ENCODE measurements at regions not wholly inside any gene's neighbourhood (a gene's known extent, or its start where the extent isn't known, plus 50 kb on each side); places are given as distances from the start of the nearest gene placed in this dataset.
A peak's percentile ranks its signal among the peaks of the same experiment; 100 is the strongest.

DNA sequence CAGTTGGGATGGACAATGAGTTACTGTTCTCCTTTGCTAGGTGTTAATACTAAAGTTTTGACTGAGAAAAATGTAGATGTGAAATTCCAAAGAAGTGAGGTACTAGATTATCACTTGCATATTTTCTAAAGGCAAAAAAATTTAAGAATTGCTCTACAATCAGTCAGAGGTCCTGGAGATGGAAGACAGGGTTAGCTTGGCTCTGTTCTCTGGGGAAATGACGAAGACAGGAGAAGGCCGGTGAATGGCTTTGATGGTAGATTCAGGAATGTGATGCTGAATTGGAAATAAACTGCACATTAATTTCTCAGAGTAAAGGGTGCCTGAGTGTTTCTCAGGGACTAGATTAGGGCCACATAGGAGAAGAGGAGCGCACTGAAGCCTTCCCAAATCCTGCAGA is 214.0 kb upstream of the LEF1 start:
- no peak overlapping the region for H3K27ac ChIP-seq
- H3K4me3 ChIP-seq, result no peak overlapping the region
- no peaks in the 10 kb centered on the region for H4K20me1 ChIP-seq
- no peak for TF ChIP-seq Cebpa-rat (IDR thresholded peaks at IDR 0.05)
- H3K27me3 ChIP-seq, result no peaks in the 10 kb centered on the region
- peak overlapping the region; percentile 69 for H3K4me2 ChIP-seq
- peaks cover 38% of the 10 kb centered on the region for H3K4me1 ChIP-seq
- no peaks in the 10 kb centered on the region for H3K36me3 ChIP-seq
- H3K9me3 ChIP-seq, result no peaks in the 10 kb centered on the region
- H3K9ac ChIP-seq, result no peak overlapping the region

DNA sequence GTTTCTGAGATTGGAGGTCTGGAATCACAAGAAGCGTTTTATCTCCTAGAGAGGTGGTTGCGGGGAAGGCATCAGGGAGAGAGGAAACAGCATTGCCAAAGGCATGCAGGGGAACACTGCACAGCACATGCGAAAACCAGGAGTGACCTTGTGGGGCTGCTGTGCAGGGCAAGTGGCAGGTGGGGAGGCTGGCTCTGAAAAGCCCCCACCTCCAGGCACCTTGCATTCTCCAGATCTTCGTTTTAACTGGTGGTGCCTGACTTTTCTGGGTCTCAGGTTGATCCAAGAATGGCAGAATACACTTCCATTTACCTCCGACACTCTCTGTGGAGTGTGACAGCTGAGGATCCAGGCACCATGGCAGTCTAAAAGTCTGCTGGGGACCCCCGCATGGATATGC is 209.4 kb upstream of the LEF1 start:
- no peaks in the 10 kb centered on the region for H3K9me3 ChIP-seq
- H3K27ac ChIP-seq, result no peak overlapping the region
- H3K4me1 ChIP-seq, result peaks cover 35% of the 10 kb centered on the region
- H3K4me3 ChIP-seq, result no peak overlapping the region
- no peak for TF ChIP-seq Cebpa-rat (IDR thresholded peaks at IDR 0.05)
- H3K9ac ChIP-seq, result no peak overlapping the region
- H3K27me3 ChIP-seq, result no peaks in the 10 kb centered on the region
- no peaks in the 10 kb centered on the region for H4K20me1 ChIP-seq
- H3K36me3 ChIP-seq, result no peaks in the 10 kb centered on the region
- no peak overlapping the region for H3K4me2 ChIP-seq

DNA sequence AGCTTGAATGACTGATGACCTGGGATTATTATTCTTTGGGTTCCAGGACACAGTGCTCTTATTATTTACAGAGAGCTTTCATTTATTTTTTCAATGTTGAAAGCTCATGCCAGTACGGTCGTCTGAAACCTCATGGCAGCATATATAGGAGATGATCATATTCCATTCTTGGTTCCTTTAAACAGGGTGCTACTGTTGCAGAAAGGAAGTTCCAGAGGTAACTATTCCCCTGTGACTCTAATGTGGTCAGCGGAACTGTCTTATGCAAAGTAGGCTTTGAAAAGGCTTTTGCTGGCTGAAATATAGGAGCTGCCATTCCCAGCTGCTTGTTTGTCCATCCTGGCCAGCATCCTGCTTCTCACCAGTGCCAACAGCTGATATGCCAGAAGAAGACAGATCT is 208.3 kb upstream of the LEF1 start:
- H3K36me3 ChIP-seq, result no peaks in the 10 kb centered on the region
- H3K9me3 ChIP-seq, result no peaks in the 10 kb centered on the region
- H3K4me2 ChIP-seq, result peak overlapping the region; percentile 74

DNA sequence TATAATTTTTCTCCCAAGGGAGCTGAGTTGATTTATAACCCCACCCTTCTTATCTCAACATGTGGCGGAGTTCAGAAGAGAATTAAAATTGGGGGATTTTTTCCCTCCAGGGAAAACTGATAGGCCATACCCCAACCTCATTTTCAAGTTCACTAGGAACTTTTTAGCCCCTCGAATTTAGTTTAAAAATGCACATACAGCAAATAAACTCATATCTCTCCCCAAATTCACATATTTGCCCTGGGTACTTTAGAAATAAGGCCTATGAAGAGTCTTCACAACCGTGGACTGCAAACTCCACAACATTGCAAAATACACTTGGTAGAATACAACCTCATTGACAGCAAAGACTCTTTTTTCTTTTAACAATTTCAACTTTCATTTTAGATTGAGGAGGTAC is 206.7 kb upstream of the LEF1 start:
- Histone ChIP-seq H3K9me3 (no peaks in the 10 kb centered on the region), H3K4me3 (no peak overlapping the region)
- no peak for TF ChIP-seq Cebpa-rat (IDR thresholded peaks at IDR 0.05)

More for the DNA sequence above, 208.3 kb upstream of the LEF1 start:
- Histone ChIP-seq H4K20me1 (no peaks in the 10 kb centered on the region), H3K4me1 (peaks cover 31% of the 10 kb centered on the region), H3K27me3 (no peaks in the 10 kb centered on the region), H3K27ac (no peak overlapping the region), H3K9ac (no peak overlapping the region; the same call in 1 of the 2 replicates), H3K4me3 (no peak overlapping the region)
- no peak for TF ChIP-seq Cebpa-rat (IDR thresholded peaks at IDR 0.05)

DNA sequence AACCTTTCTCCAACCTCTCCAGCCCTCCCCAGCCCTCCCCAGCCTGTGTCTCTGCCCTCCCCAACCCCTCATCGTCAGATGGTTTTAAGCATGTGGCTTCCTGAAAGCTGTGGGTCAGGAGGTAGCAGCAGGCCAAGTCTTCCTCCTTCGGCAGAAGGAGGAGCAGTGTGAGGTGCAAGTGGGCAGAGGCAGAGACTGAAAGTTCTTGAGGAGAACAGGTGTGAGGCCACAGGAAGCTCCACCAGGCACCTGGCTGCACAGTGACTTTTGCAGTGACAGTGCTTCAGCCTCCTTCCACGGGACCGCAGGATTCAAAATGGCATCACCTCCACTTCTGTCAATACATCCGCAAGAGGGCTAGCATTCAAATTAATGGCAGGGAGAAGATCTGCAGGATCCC is 203.9 kb upstream of the LEF1 start:
- no peak overlapping the region for H3K4me3 ChIP-seq
- H4K20me1 ChIP-seq, result no peaks in the 10 kb centered on the region
- no peak overlapping the region for H3K27ac ChIP-seq
- no peak overlapping the region for H3K4me2 ChIP-seq
- H3K36me3 ChIP-seq, result no peaks in the 10 kb centered on the region
- H3K4me1 ChIP-seq, result peaks cover 28% of the 10 kb centered on the region
- no peaks in the 10 kb centered on the region for H3K9me3 ChIP-seq
- H3K27me3 ChIP-seq, result no peaks in the 10 kb centered on the region
- no peak overlapping the region for H3K9ac ChIP-seq
- TF ChIP-seq Cebpa-rat (IDR thresholded peaks at IDR 0.05), result no peak

More for the DNA sequence above, 206.7 kb upstream of the LEF1 start:
- H3K36me3 ChIP-seq, result no peaks in the 10 kb centered on the region
- no peaks in the 10 kb centered on the region for H4K20me1 ChIP-seq
- no peak overlapping the region for H3K4me2 ChIP-seq
- H3K9ac ChIP-seq, result no peak overlapping the region
- no peaks in the 10 kb centered on the region for H3K27me3 ChIP-seq
- peaks cover 28% of the 10 kb centered on the region for H3K4me1 ChIP-seq
- H3K27ac ChIP-seq, result no peak overlapping the region

DNA sequence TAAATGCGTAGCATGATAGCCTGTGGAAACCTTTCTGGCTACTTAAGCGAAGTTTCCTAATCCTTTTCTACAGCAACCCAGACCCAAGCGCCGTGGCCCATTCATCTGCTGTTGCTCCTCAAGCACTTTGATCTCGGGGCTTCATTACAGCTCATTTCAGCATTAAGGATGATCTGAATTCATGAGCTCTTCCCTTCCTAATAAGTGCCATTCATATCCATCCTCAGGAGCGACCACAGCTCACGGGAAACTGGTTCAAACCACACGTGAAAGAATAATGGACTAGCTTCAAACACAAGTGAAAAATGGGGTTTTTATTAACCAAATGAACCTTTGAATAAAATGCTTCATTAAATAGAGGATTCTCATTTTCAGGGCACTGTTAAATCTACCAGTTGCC is 202.6 kb upstream of the LEF1 start:
- no peaks in the 10 kb centered on the region for H3K27me3 ChIP-seq
- no peak overlapping the region for H3K4me2 ChIP-seq
- H3K9ac ChIP-seq, result no peak overlapping the region
- no peak for TF ChIP-seq Cebpa-rat (IDR thresholded peaks at IDR 0.05)
- no peaks in the 10 kb centered on the region for H3K9me3 ChIP-seq
- H3K36me3 ChIP-seq, result no peaks in the 10 kb centered on the region
- H3K4me1 ChIP-seq, result peaks cover 15% of the 10 kb centered on the region
- H3K4me3 ChIP-seq, result no peak overlapping the region
- no peaks in the 10 kb centered on the region for H4K20me1 ChIP-seq
- H3K27ac ChIP-seq, result no peak overlapping the region

DNA sequence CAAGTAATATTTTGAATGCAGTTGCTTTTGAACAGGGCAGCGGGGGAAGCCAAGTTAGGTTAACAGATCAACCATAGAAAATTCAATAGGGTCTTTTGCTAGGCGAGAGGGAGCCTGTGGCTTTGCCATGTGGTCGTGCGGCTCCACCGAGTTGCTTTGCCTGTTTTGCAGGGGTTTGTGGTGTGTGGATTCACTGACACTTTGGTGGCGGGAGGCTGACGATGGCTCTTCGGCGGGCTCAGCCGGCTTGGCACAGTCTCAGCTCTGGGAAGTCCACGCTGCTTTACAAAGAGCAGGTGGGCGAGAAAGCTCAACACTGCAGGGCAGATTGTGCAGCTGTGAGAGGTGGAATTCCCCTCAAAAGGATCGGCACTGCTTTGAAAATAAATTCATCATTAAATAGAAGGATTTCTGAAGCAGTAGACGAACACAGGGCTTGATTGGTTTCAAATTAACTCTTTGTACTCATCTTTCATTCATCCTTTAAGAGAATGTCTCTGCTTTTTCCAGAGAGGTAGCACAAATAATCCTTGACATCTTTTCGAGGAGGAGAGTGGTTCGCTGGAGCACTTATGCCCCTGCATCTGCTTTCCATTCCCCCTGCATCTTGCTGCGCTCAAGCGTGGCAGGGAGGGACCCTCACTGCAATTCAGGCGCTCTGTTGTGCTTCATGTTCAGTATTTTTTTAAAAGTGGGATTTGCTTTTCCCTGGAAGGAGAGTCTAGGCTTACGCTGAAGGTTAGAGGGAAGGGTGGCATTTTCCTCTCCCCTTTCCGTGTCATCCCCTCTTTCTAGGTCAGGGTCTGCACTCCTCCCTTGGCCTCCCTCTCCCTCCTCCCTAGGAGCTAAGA is 201.8 kb upstream of the LEF1 start:
- Histone ChIP-seq H3K27me3 (no peaks in the 10 kb centered on the region), H3K4me2 (no peak overlapping the region), H3K9me3 (no peaks in the 10 kb centered on the region), H3K9ac (no peak overlapping the region), H3K4me3 (no peak overlapping the region), H3K4me1 (peaks cover 13% of the 10 kb centered on the region), H3K36me3 (no peaks in the 10 kb centered on the region), H4K20me1 (no peaks in the 10 kb centered on the region), H3K27ac (no peak overlapping the region)
- no peak for TF ChIP-seq Cebpa-rat (IDR thresholded peaks at IDR 0.05)

DNA sequence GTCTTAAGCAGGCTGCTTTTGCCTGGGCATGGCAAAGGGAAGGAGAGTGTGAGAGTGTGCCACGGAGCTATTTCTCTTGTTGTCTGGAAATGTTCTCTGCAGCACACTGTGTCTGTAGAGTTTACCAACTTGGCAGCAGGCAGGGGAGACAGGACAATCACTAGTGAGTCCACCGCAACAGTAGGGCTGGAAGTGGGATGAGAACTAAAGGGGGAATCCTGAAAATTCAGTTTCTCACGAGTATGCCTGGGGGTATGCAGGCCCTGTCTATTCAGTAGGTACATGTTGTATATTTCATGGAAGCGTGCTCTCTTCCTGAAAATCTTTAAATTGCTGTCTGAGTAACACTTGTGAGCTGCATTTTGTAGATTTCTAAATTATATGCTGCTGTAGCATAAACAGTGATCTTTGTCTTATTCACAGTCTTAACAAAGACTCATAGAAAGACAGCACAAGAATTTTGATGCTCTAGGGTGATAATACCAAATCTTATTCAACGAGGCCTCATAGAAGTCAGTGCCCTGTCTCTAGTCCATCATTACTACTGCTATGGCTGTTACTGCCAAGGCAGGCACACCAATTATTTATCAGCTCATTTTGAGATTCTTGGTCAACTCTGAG is 200.4 kb upstream of the LEF1 start:
- H3K9ac ChIP-seq, result no peak overlapping the region
- H3K4me1 ChIP-seq, result peaks cover 13% of the 10 kb centered on the region
- H3K27me3 ChIP-seq, result no peaks in the 10 kb centered on the region
- H4K20me1 ChIP-seq, result no peaks in the 10 kb centered on the region
- H3K9me3 ChIP-seq, result no peaks in the 10 kb centered on the region
- H3K27ac ChIP-seq, result no peak overlapping the region
- no peak for TF ChIP-seq Cebpa-rat (IDR thresholded peaks at IDR 0.05)
- H3K36me3 ChIP-seq, result no peaks in the 10 kb centered on the region
- H3K4me3 ChIP-seq, result no peak overlapping the region
- no peak overlapping the region for H3K4me2 ChIP-seq

DNA sequence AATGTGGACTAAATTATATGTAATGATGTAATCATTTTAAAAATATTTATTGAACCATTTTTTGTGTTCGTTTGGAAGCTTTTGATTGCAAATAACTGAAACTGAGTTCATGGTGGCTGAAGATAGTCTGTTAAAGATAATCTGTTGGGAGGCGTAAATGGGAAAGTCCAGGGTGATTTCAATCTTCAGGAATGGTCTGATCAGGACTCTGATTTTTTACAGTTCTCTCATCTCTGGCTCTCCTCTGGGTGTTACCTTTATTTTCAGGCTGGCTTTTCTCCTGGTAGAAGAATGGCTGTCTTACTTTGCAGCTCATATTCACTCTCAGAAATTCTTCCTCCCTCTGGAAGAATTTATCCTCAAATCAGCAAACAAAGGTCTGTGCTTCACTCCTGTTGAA is 199.0 kb upstream of the LEF1 start:
- TF ChIP-seq Cebpa-rat (IDR thresholded peaks at IDR 0.05), result no peak
- H4K20me1 ChIP-seq, result no peaks in the 10 kb centered on the region
- no peak overlapping the region for H3K27ac ChIP-seq
- H3K4me2 ChIP-seq, result no peak overlapping the region
- no peaks in the 10 kb centered on the region for H3K36me3 ChIP-seq
- no peak overlapping the region for H3K4me3 ChIP-seq
- H3K4me1 ChIP-seq, result peaks cover 2% of the 10 kb centered on the region; the same call in 1 of the 2 replicates
- no peaks in the 10 kb centered on the region for H3K9me3 ChIP-seq
- no peak overlapping the region for H3K9ac ChIP-seq
- H3K27me3 ChIP-seq, result no peaks in the 10 kb centered on the region

DNA sequence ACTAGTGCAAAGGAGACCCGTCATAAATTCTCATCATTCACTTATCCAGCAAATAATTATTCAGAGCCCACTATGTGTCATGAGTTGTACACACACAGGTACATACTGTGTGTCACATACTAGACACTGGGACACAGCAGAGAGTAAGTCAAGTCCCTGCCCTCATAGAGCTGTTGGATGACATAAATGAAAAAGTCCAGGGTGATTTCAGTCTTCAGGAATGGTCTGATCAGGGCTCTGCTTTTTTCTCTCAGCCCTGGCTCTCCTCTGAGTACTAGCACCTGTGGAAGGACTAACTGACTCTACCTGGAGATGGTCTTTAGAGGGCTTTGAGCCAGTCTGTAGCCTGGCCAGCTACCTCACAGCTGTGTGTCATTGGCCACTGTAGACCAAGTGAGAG is 198.0 kb upstream of the LEF1 start:
- H3K4me3 ChIP-seq, result no peak overlapping the region
- no peak overlapping the region for H3K9ac ChIP-seq
- H3K4me2 ChIP-seq, result no peak overlapping the region
- no peaks in the 10 kb centered on the region for H3K4me1 ChIP-seq
- no peaks in the 10 kb centered on the region for H3K27me3 ChIP-seq
- no peaks in the 10 kb centered on the region for H3K9me3 ChIP-seq
- no peak overlapping the region for H3K27ac ChIP-seq
- no peaks in the 10 kb centered on the region for H3K36me3 ChIP-seq
- no peak for TF ChIP-seq Cebpa-rat (IDR thresholded peaks at IDR 0.05)
- no peaks in the 10 kb centered on the region for H4K20me1 ChIP-seq
